ENCODE measurements at regions not wholly inside any gene's neighbourhood (a gene's known extent, or its start where the extent isn't known, plus 50 kb on each side); places are given as distances from the start of the nearest gene placed in this dataset.

DNA sequence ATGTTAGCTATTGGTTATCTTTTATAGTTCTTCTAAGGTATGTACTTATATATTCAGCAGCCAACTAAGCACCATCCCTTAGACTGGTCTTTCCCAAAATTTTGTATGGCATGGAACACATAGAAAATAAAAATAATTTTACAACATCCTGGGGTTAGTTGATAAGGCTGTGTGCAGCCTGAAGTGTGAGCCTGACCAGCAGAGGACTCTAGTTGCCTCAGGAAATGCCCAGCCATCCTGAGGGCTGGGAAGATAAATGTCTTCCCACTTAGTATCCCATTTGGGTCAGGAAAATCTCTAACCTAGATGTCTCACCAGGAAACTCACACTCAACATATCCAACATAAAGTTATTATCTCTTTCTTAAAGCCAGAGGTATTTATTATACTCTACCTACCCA, 251.4 kb upstream of the POF1B start:
- Mint-ChIP-seq H3K9me3 (ENCODE audit: unreplicated experiment) (no peaks in the 10 kb centered on the region), H3K36me3 (ENCODE audit: insufficient read depth, unreplicated experiment) (no peaks in the 10 kb centered on the region), H3K27ac (ENCODE audit: unreplicated experiment) (no peak overlapping the region), H3K27me3 (ENCODE audit: insufficient read depth, unreplicated experiment) (no peaks in the 10 kb centered on the region), H3K4me3 (ENCODE audit: unreplicated experiment) (no peak overlapping the region), H3K4me1 (ENCODE audit: low read depth, unreplicated experiment) (no peaks in the 10 kb centered on the region)
- Histone ChIP-seq H3K4me1 (no peaks in the 10 kb centered on the region), H3K36me3 (ENCODE audit: control insufficient read depth, insufficient read depth, low read length) (no peaks in the 10 kb centered on the region), H3K4me3 (ENCODE audit: low read depth, low read length) (no peak overlapping the region), H3K27me3 (replicated peaks; ENCODE audit: control insufficient read depth, insufficient read depth, low read length) (no peaks in the 10 kb centered on the region), H3K9me3 (no peaks in the 10 kb centered on the region)
- no peak for DNase-seq
- BruUV-seq (replicated peaks), result no TSS peak
- CTCF ChIA-PET, result no interaction called here
- intact Hi-C loops (cut with micrococcal nuclease; ENCODE audit: unreplicated experiment), result no loop called here
- TF ChIP-seq, protein P1, sequence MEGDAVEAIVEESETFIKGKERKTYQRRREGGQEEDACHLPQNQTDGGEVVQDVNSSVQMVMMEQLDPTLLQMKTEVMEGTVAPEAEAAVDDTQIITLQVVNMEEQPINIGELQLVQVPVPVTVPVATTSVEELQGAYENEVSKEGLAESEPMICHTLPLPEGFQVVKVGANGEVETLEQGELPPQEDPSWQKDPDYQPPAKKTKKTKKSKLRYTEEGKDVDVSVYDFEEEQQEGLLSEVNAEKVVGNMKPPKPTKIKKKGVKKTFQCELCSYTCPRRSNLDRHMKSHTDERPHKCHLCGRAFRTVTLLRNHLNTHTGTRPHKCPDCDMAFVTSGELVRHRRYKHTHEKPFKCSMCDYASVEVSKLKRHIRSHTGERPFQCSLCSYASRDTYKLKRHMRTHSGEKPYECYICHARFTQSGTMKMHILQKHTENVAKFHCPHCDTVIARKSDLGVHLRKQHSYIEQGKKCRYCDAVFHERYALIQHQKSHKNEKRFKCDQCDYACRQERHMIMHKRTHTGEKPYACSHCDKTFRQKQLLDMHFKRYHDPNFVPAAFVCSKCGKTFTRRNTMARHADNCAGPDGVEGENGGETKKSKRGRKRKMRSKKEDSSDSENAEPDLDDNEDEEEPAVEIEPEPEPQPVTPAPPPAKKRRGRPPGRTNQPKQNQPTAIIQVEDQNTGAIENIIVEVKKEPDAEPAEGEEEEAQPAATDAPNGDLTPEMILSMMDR (IDR thresholded peaks at IDR 0.05; ENCODE audit: insufficient read depth in 1 of 2, low read depth in 1 of 2, low read length in 1 of 2, severe bottlenecking in 1 of 2, unreplicated experiment in 1 of 2), result no peak
- POLR2A ChIA-PET, result no interaction called here

DNA sequence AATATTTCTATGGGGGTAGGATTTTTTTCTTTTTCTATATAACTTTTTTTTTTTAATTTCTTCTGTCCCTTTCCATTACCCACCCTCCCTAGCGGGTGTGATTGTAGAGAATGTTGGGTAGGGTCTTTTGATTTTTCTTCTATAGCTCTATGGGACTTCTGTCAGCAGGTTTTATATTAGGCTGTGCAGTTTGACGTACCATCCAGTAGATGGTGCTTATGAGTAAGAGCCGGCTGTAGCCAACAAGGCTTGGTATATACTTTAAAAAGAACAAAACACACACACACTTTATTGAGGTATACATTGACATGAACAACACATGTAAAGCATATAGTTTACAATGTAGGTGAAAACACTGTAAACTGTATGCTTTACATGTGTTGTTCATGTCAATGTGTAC, 247.9 kb upstream of the POF1B start:
- H3K4me3 Mint-ChIP-seq (ENCODE audit: unreplicated experiment), result no peak overlapping the region
- POLR2A ChIA-PET, result no interaction called here
- intact Hi-C loops (cut with micrococcal nuclease; ENCODE audit: unreplicated experiment), result no loop called here
- H3K9me3 Mint-ChIP-seq (ENCODE audit: unreplicated experiment), result no peaks in the 10 kb centered on the region
- no peaks in the 10 kb centered on the region for H3K36me3 ChIP-seq (ENCODE audit: control insufficient read depth, insufficient read depth, low read length)
- H3K27ac Mint-ChIP-seq (ENCODE audit: unreplicated experiment), result no peak overlapping the region
- H3K9me3 ChIP-seq, result no peaks in the 10 kb centered on the region
- H3K36me3 Mint-ChIP-seq (ENCODE audit: insufficient read depth, unreplicated experiment), result no peaks in the 10 kb centered on the region
- no peaks in the 10 kb centered on the region for H3K4me1 Mint-ChIP-seq (ENCODE audit: low read depth, unreplicated experiment)
- DNase-seq, result no peak
- no peaks in the 10 kb centered on the region for H3K4me1 ChIP-seq
- no TSS peak for BruUV-seq (replicated peaks)
- CTCF ChIA-PET, result no interaction called here
- H3K27me3 ChIP-seq (replicated peaks; ENCODE audit: control insufficient read depth, insufficient read depth, low read length), result no peaks in the 10 kb centered on the region
- no peaks in the 10 kb centered on the region for H3K27me3 Mint-ChIP-seq (ENCODE audit: insufficient read depth, unreplicated experiment)
- TF ChIP-seq, protein P1 (IDR thresholded peaks at IDR 0.05; ENCODE audit: insufficient read depth in 1 of 2, low read depth in 1 of 2, low read length in 1 of 2, severe bottlenecking in 1 of 2, unreplicated experiment in 1 of 2), result peak; percentile 12 to 23
- H3K4me3 ChIP-seq (ENCODE audit: low read depth, low read length), result no peak overlapping the region

DNA sequence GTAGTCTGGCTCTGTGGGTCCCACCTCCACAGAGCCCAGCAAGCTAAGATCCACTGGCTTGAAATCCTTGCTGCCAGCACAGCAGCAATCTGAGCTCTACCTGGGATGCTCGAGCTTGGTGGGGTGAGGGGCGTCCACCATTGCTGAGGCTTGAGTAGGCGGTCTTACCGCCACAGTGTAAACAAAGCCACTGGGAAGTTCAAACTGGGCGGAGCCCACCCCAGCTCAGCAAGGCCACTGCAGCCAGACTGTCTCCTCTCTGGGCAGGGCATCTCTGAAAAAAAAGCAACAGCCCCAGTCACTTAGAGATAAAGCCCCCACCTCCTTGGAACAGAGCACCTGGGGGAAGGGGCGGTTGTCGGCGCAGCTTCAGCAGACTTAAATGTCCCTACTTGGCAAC, 243.2 kb upstream of the POF1B start:
- Histone ChIP-seq H3K9me3 (no peaks in the 10 kb centered on the region), H3K4me3 (ENCODE audit: low read depth, low read length) (no peak overlapping the region), H3K27me3 (replicated peaks; ENCODE audit: control insufficient read depth, insufficient read depth, low read length) (no peaks in the 10 kb centered on the region), H3K4me1 (peaks cover 5% of the 10 kb centered on the region; the same call in 1 of the 2 replicates), H3K36me3 (ENCODE audit: control insufficient read depth, insufficient read depth, low read length) (no peaks in the 10 kb centered on the region)
- DNase-seq, result no peak
- no peaks in the 10 kb centered on the region for H3K9me3 Mint-ChIP-seq (ENCODE audit: unreplicated experiment)
- ChIA-PET CTCF (no interaction called here), POLR2A (no interaction called here)
- TF ChIP-seq, protein P1 (IDR thresholded peaks at IDR 0.05; ENCODE audit: insufficient read depth in 1 of 2, low read depth in 1 of 2, low read length in 1 of 2, severe bottlenecking in 1 of 2, unreplicated experiment in 1 of 2), result no peak
- no peaks in the 10 kb centered on the region for H3K36me3 Mint-ChIP-seq (ENCODE audit: insufficient read depth, unreplicated experiment)
- H3K27me3 Mint-ChIP-seq (ENCODE audit: insufficient read depth, unreplicated experiment), result no peaks in the 10 kb centered on the region
- H3K4me3 Mint-ChIP-seq (ENCODE audit: unreplicated experiment), result no peak overlapping the region
- H3K27ac Mint-ChIP-seq (ENCODE audit: unreplicated experiment), result no peak overlapping the region
- no TSS peak for BruUV-seq (replicated peaks)
- H3K4me1 Mint-ChIP-seq (ENCODE audit: low read depth, unreplicated experiment), result peaks cover 5% of the 10 kb centered on the region
- intact Hi-C loops (cut with micrococcal nuclease; ENCODE audit: unreplicated experiment), result no loop called here
